GM04503 (cell line): ENCODE measurements at regions not wholly inside any gene's neighbourhood (a gene's known extent, or its start where the extent isn't known, plus 50 kb on each side); places are given as distances from the start of the nearest gene placed in this dataset.
"Not testable (repeated sequence)": the region's sequence is repeated elsewhere in the genome, so short reads cannot be mapped to it uniquely, and the experiment has no call there.

Experiments
- DNase-seq: peaks from one replicate; pipeline ENCODE4 v3.0.0-alpha.2; 2012; ENCODE audit warnings: low read depth

DNA sequence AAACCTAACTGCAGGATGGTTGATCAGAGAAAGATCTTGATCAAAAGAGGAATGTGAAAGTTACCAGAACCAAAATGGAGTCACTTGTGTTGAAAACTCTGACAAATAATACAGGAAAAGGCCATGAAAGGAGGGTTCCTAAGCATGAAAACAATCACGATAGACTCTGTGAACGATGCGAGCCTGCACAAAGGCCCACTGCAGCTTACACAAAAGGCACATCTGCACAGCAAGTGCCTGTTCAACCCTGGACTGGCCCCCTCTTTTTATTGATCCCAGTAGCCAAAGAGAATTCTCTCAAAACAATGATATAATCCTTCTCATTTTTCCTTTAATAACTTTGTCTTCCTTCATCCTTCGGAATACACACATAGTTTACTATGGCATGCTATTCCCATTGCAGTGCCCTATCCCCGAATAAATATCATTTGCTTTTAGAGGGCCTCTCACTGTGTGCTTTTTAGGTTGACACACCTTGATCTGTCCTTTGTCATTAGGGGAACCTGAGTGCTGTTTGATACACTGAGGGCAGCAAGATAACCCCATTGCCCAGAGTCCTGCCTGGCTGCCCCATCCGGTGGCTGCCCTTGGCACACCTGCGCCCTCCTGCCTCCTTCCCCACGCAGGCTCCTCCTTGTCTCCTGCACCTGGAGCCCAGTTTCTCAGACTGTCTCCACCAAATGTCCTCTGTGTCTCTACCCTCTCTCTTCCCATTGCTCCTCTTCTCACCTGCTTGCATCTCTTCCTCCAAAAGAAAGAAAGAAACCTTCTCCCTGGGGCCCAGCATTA lies 98.3 kb upstream of the FRMD1 start:
- DNase-seq = no peak

- no peak for DNase-seq
Measured at GRCh38 chr6:168171673-168172353, 92.8 kb upstream of the FRMD1 start.

DNA sequence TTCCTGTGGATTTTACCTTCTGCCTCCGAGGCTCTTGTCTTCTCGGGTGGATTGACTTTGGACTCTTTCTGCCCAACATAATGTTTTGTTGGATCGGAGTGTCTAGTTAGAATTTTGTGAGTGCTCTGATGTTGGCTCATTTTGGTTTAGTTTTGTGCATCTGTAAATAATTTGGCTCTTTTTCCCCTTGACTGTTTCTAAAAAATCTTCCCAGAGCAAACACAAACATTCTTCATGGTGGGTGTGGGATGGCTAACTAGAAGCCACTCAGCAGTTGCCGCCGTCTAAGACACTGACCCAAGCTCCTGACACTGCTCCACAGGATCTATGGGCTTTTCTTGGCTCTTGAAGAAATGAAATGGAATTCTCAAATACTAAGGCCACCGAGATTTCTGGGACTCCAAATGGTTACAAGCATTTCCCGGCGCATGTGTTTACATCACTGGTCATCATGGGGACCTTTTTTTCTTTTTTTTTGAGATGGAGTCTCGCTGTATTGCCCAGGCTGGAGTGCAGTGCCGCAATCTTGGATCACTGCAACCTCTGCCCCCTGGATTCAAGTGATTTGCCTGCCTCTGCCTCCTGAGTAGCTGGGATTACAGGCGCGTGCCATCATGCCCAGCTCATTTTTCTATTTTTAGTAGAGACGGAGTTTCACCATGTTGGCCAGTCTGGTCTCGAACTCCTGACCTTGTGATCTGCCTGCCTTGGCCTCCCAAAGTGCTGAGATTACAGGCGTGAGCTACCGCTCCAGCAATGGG lies 92.0 kb upstream of the FRMD1 start:
- DNase-seq = no peak

GRCh38 chr6:168169624-168170023 lies 90.6 kb upstream of the FRMD1 start:
- no peak for DNase-seq

- DNase-seq = not testable (repeated sequence)
Measured at GRCh38 chr6:168168936-168169335, 89.9 kb upstream of the FRMD1 start.

DNA sequence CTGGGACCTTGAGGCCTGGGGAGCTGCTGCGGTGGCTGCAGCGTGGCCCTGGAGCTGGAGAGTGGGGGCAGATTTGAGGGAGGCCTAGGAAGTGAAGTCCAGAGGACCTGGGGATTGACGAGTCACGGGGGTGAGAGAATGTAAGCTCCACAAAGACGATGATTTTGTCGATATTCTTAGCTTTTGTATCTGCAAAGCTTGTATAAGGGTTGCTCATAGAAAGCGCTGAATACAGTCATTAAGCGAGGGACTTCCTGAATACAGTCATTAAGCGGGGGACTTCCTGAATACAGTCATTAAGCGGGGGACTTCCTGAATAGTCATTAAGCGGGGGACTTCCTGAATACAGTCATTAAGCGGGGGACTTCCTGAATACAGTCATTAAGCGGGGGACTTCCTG lies 89.3 kb upstream of the FRMD1 start:
- DNase-seq = not testable (repeated sequence)

- DNase-seq = no peak
Measured at GRCh38 chr6:168167431-168168315, 88.7 kb upstream of the FRMD1 start.

DNA sequence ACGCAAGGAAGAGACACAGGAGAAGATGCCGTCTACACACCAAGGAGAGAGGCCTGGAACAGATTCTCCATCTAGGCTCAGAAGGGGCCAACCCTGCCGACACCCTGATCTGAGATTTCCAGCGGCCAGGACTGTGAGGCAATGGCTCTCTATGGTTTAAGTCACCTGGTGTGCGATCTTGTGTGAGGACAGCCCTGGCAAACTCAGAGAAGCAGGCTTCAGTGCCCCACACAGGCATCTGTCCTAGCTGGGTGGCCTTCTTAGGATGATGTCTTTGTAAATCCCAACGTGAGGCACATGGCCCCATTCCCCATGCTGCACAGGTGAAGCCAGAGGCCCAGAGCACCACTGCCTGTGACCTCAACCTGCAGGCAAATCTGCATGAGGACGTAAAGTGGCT lies 87.6 kb upstream of the FRMD1 start:
- no peak for DNase-seq

GRCh38 chr6:168165891-168166290 lies 86.9 kb upstream of the FRMD1 start:
- no peak for DNase-seq

DNA sequence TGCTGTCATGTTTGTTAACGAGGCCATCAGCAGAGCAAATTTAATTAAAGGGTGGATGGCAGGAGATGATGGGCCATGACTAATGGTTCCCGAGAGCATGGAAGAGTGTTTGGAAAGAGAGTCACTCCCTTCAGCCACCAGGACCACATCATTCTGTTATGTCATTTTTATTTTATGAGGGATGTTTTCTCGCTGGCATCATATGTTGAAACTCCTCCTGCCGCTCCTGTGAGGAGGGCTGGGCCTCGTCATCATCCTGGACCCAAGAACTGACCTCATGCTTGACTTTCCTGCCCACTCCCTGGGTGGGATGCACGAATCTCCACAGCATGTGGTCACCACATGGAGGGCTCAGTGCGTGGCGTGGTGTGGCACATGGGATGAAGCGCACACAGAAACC lies 86.4 kb upstream of the FRMD1 start:
- DNase-seq = peak; percentile 66

GRCh38 chr6:168164462-168165061 lies 85.5 kb upstream of the FRMD1 start:
- DNase-seq = no peak

DNA sequence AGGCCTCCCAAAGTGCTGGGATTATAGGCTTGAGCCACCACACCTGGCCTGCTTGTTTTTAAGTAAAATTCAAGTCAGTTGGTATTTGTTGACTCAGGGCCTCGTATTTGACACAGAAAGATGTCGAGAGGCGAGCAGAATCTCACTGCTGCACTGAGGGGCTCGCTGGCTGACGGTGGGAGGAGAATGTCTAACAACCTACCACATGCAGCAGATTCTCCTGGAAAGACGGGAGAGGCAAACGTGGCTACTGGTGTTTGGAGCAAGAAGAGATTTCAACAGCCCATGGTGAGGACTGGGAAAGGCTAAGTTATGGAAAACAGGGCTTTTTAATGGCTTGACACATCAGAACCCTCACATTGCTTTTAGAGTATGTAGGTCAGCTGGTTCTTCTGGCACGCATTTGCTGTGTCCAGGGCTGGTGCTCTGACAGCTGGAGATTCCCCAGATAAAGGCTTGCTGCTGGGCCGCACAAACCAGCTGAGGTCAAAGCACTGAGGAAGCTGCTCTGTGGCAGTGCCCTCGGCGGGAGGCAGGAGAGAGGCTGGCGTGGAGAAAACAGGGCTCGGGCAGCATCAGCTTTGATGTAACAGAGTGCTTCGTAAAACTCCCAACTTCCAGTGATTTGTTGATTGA lies 84.2 kb upstream of the FRMD1 start:
- DNase-seq = no peak

DNA sequence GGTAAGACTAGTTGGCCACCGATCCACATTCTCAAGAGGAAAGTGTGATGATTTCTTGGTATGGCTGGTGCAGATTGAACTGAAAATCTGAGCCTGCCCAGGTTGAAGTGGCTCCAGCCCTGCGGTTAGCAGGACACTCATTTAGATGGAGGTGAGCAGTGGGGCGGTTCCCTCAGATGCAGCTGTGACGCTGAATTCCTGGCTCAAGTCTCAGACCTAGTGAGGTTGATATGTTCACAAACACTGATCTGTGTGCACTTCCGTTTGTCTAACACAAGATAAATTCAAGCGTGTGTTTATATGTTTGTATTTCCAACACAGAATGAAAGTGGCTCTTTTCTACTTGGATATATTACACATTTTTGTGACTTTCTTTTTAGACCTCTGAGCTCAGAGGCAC lies 83.4 kb upstream of the FRMD1 start:
- DNase-seq = no peak

- no peak for DNase-seq
Measured at GRCh38 chr6:168161371-168161750, 82.3 kb upstream of the FRMD1 start.

DNA sequence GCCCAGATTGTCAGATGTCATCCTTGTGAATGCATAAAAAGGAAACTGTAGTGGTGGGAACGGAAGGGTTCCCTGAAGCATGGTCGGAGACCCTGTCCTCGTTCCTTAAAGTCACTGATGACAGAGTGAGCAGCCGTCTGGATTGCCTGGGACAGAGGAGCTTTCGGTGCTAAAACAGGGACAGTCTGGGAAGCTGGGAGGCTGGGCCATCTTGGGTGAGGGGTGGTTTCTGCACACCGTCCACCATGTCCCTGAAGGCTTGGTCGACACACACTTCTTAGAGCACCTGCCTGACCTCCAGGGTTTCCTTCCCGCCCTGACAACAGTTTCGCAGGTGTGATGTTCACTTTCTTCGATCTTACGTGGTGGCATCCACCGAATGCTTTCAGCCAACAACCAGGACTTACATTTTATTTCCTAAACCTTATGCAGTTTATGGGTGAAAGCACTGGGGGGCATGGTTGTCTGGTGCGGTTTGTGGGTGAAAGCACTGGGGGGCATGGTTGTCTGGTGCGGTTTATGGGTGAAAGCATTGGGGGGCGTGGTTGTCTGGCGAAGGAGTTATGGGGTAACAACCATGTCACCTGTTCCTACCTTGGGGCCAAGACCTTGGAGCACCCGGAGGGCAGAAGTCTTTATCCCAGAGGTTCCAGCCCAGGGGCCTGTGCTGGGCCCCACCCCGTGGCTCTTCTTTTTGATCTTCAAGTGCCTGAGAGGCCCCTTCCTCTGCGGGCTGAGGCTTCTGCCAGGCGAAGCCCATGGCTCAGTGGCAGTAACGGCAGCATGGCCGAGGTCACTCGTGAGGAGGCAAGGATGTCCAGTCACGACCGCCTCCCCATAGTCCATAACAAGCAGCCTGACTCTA lies 81.7 kb upstream of the FRMD1 start:
- no peak for DNase-seq

DNA sequence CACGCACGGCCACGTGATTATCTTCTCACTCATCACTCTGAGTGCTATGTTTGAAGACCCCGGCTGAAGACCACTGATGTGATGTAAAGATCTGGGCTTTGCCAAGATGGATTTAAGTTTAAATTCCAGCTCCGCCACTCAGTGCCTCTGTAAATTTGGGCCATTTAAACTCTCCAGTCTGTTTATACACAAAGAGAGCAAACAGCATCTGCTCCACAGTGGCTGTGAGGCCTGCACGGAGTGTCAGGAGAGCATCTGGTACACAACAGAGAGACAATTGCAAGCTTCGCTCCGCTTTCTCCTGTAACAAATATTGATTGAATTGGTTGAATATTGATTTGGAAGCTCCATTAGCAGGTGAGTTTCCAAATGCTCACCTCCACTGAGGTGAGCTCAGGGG lies 80.5 kb upstream of the FRMD1 start:
- DNase-seq = no peak

- no peak for DNase-seq
Measured at GRCh38 chr6:168158980-168159349, 80.0 kb upstream of the FRMD1 start.

GRCh38 chr6:168158213-168158979 lies 79.4 kb upstream of the FRMD1 start:
- DNase-seq = peak; percentile 28
